SJCRH30 (cell line): ENCODE measurements at regions not wholly inside any gene's neighbourhood (a gene's known extent, or its start where the extent isn't known, plus 50 kb on each side); places are given as distances from the start of the nearest gene placed in this dataset.

Experiments used
- DNase-seq, 2 experiments: peaks; one replicate each; pipeline ENCODE4 v3.0.0-alpha.2; 2015 to 2020
- H3K27ac ChIP-seq: fragments of 250-450 bp; sonication (Bioruptor Pico); 2 replicates; pipeline ENCODE4 v1.5.1; 2020; ENCODE audit warnings: mild to moderate bottlenecking, moderate library complexity
- H3K27me3 ChIP-seq: fragments of 250-450 bp; sonication (Bioruptor Pico); 2 replicates; pipeline ENCODE4 v1.5.1; 2020; ENCODE audit warnings: mild to moderate bottlenecking, moderate library complexity
- H3K36me3 ChIP-seq: fragments of 250-450 bp; sonication (Bioruptor Pico); 2 replicates; pipeline ENCODE4 v1.5.1; 2020; ENCODE audit warnings: mild to moderate bottlenecking, moderate library complexity
- H3K4me1 ChIP-seq: fragments of 250-450 bp; sonication (Bioruptor Pico); 2 replicates; pipeline ENCODE4 v1.5.1; 2020; ENCODE audit warnings: mild to moderate bottlenecking, moderate library complexity
- H3K4me3 ChIP-seq: fragments of 250-450 bp; sonication (Bioruptor Pico); 2 replicates; pipeline ENCODE4 v1.5.1; 2020; ENCODE audit warnings: mild to moderate bottlenecking, moderate library complexity
- H3K9me3 ChIP-seq: fragments of 250-450 bp; sonication (Bioruptor Pico); replicated peaks from 2 replicates; pipeline ENCODE4 v1.5.1; 2020; ENCODE audit warnings: mild to moderate bottlenecking, moderate library complexity

DNA sequence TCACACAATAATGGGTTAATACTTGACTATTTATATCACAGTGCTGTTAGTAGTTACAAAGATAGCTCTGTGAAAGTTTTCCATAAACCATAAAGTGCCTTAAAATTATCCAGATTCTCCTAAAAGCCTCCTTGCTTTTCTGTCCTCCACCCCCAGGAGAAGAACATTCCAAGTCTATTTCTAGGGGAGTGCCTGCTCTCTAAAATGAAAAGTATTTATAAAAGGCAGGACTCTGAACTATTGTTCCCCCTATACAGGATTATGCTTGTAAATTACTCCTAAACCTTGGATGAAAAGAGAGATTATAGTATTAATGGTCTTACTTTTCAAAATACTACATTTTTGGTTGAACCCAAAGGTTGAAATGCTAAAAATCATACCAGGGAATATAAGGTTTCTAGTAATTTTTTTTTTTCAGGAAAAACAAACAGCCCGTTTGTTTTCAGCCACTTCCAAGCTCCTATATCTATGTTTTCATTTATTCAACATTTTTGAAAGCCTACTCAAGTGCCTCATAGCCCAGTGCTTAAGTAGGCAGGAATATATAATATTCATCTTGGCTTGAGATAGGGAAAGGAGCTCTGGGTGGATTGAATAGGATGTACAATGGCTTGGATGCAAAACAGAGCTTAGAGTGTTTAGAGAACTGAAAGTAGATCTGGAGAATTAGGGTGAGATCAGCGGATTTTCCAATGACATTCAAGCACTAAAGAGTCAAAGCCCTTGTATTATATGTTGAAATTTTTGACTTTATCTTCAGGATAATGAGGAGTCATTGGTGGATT is 320.7 kb downstream of the GPR37 start:
- Histone ChIP-seq H3K27me3 (no peaks in the 10 kb centered on the region), H3K4me1 (peaks cover 7% of the 10 kb centered on the region), H3K4me3 (no peak overlapping the region), H3K36me3 (no peaks in the 10 kb centered on the region), H3K9me3 (no peaks in the 10 kb centered on the region), H3K27ac (no peak overlapping the region)
- DNase-seq: no peak

- Histone ChIP-seq H3K4me3 (no peak overlapping the region), H3K27ac (no peak overlapping the region), H3K4me1 (no peaks in the 10 kb centered on the region), H3K9me3 (no peaks in the 10 kb centered on the region), H3K36me3 (no peaks in the 10 kb centered on the region), H3K27me3 (no peaks in the 10 kb centered on the region)
- DNase-seq: no peak
These were observed 321.8 kb downstream of the GPR37 start for GRCh38 chr7:124443762-124444161.

DNA sequence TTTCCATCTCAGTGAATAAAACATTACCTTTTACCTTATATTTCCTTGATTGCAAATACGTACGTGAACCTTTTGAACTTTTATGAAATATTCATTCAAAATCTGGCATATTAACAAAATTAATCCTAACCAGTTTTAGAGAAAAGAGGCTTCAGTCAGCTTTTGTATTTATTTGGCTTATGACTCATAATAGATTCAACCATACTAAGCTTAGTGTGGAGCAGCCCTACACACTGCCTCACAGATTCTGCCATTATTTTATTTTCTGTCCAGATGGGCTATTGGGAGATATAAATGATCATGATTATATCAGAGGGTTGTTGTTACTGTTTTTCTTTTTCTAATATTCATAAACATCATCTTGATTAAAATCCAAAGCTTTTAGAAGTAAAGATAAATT is 325.5 kb downstream of the GPR37 start:
- Histone ChIP-seq H3K27ac (no peak overlapping the region), H3K4me3 (no peak overlapping the region), H3K27me3 (no peaks in the 10 kb centered on the region), H3K9me3 (no peaks in the 10 kb centered on the region), H3K4me1 (no peaks in the 10 kb centered on the region), H3K36me3 (no peaks in the 10 kb centered on the region)
- no peak for DNase-seq

GRCh38 chr7:124432009-124432578 is 333.5 kb downstream of the GPR37 start:
- no peak overlapping the region for H3K4me3 ChIP-seq
- H3K27ac ChIP-seq: no peak overlapping the region
- no peak for DNase-seq

GRCh38 chr7:124429923-124430322 is 335.7 kb downstream of the GPR37 start:
- Histone ChIP-seq H3K27me3 (no peaks in the 10 kb centered on the region), H3K36me3 (no peaks in the 10 kb centered on the region), H3K4me3 (no peak overlapping the region), H3K4me1 (no peaks in the 10 kb centered on the region), H3K27ac (no peak overlapping the region), H3K9me3 (no peaks in the 10 kb centered on the region)
- no peak for DNase-seq

More at GRCh38 chr7:124432009-124432578, 333.5 kb downstream of the GPR37 start:
- Histone ChIP-seq H3K36me3 (no peaks in the 10 kb centered on the region), H3K4me1 (no peaks in the 10 kb centered on the region), H3K9me3 (no peaks in the 10 kb centered on the region), H3K27me3 (no peaks in the 10 kb centered on the region)

- H3K4me1 ChIP-seq: no peaks in the 10 kb centered on the region
These were observed 336.8 kb downstream of the GPR37 start for GRCh38 chr7:124428781-124429180.

DNA sequence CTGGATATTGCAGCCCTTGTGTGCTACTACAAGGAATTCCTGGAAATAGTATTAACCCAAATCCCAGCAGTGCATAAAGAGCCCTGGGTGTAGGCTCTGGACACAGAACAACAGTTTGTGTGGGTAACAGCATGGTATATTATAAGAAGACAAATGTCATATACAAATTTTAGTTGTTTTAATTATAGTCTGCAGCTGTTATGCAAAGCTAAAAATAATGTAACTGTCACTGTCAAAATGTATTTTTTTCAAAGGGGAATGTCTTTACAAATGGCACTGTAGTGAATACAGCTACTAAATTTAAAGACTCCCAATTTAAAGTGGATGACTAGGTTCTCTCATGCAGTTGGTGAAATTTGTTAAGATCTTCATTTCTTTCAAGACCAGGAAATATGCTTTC is 339.0 kb downstream of the GPR37 start:
- H3K36me3 ChIP-seq: no peaks in the 10 kb centered on the region
- H3K27me3 ChIP-seq: no peaks in the 10 kb centered on the region
- no peak overlapping the region for H3K4me3 ChIP-seq
- no peaks in the 10 kb centered on the region for H3K9me3 ChIP-seq
- H3K27ac ChIP-seq: no peak overlapping the region
- no peaks in the 10 kb centered on the region for H3K4me1 ChIP-seq
- no peak for DNase-seq

More at GRCh38 chr7:124428781-124429180, 336.8 kb downstream of the GPR37 start:
- H3K27ac ChIP-seq: no peak overlapping the region
- H3K9me3 ChIP-seq: no peaks in the 10 kb centered on the region
- no peaks in the 10 kb centered on the region for H3K36me3 ChIP-seq
- DNase-seq: no peak
- H3K27me3 ChIP-seq: no peaks in the 10 kb centered on the region
- no peak overlapping the region for H3K4me3 ChIP-seq

GRCh38 chr7:124423863-124424262 is 341.7 kb downstream of the GPR37 start:
- no peak overlapping the region for H3K4me3 ChIP-seq
- H3K27ac ChIP-seq: no peak overlapping the region
- H3K9me3 ChIP-seq: no peaks in the 10 kb centered on the region
- no peak for DNase-seq
- H3K36me3 ChIP-seq: no peaks in the 10 kb centered on the region
- H3K27me3 ChIP-seq: no peaks in the 10 kb centered on the region
- H3K4me1 ChIP-seq: no peaks in the 10 kb centered on the region

DNA sequence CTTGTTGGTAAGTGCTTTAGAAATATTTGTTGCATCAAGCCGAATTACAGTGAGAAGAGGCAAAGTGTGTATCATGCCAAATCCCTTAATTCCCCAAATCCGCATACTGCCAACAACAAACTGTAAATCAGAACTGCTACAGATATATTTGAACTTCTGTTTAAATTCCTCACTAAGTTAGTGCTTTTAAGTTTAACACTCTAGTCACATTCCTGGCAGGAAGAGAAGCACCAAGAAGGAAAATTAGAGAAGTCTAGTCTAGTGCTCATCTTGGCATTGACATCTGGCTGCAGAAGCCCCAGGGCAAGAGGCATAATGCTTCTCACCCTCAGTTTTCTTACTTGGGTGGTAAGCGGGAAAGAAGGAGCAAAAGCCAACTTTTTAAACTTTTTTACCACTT is 343.5 kb downstream of the GPR37 start:
- Histone ChIP-seq H3K36me3 (no peaks in the 10 kb centered on the region), H3K4me1 (no peaks in the 10 kb centered on the region), H3K9me3 (no peaks in the 10 kb centered on the region), H3K4me3 (no peak overlapping the region), H3K27ac (no peak overlapping the region), H3K27me3 (no peaks in the 10 kb centered on the region)
- DNase-seq: no peak

DNA sequence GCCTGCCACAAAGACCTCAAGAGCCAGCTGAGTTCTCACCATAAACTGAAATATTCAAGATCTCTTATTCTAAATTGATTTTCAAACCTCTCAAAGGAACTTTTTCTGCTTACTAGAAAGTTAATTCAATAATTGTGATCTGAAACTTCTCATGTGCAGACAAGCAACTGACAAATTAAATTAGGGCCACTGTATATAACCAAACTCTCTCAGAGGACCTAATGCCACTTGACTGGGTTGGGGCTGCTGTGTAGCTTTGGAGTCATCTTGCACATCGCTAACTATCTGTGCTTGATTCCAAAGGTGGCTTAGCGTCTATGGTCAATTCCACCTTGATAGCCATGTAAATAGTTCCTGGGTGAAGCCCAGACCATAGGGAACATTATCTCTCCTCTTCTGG is 345.2 kb downstream of the GPR37 start:
- Histone ChIP-seq H3K36me3 (no peaks in the 10 kb centered on the region), H3K9me3 (no peaks in the 10 kb centered on the region), H3K27ac (no peak overlapping the region), H3K4me3 (no peak overlapping the region), H3K27me3 (no peaks in the 10 kb centered on the region), H3K4me1 (no peaks in the 10 kb centered on the region)
- no peak for DNase-seq

DNA sequence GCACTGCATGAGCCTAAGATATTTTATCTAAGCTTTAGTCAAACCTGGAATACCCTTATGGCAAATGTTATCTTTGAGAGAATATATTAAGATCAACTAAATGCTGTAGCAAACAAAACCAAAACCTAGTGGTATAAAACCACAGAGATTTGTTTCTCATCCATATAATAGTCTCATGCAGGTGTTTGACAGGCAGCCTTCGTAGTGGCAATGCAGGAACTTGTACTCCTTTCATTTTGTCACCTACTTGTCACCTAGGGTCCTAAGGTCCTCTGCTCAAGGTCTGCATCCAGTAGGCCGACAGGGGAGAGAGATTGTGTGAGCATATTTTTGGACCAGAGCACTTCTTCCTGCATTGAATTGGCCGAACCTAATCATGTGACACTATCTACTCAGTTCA is 352.6 kb downstream of the GPR37 start:
- Histone ChIP-seq H3K4me1 (no peaks in the 10 kb centered on the region), H3K4me3 (no peak overlapping the region), H3K27me3 (no peaks in the 10 kb centered on the region), H3K27ac (no peak overlapping the region), H3K9me3 (no peaks in the 10 kb centered on the region), H3K36me3 (no peaks in the 10 kb centered on the region)
- no peak for DNase-seq

- no peaks in the 10 kb centered on the region for H3K4me1 ChIP-seq
- no peaks in the 10 kb centered on the region for H3K36me3 ChIP-seq
- DNase-seq: no peak
- H3K27me3 ChIP-seq: no peaks in the 10 kb centered on the region
- H3K4me3 ChIP-seq: no peak overlapping the region
- no peaks in the 10 kb centered on the region for H3K9me3 ChIP-seq
- no peak overlapping the region for H3K27ac ChIP-seq
These were observed 353.1 kb downstream of the GPR37 start for GRCh38 chr7:124412531-124412930.

GRCh38 chr7:124411796-124412195 is 353.8 kb downstream of the GPR37 start:
- no peaks in the 10 kb centered on the region for H3K9me3 ChIP-seq
- no peaks in the 10 kb centered on the region for H3K27me3 ChIP-seq
- no peaks in the 10 kb centered on the region for H3K4me1 ChIP-seq
- no peaks in the 10 kb centered on the region for H3K36me3 ChIP-seq
- H3K27ac ChIP-seq: no peak overlapping the region
- DNase-seq: no peak
- no peak overlapping the region for H3K4me3 ChIP-seq

DNA sequence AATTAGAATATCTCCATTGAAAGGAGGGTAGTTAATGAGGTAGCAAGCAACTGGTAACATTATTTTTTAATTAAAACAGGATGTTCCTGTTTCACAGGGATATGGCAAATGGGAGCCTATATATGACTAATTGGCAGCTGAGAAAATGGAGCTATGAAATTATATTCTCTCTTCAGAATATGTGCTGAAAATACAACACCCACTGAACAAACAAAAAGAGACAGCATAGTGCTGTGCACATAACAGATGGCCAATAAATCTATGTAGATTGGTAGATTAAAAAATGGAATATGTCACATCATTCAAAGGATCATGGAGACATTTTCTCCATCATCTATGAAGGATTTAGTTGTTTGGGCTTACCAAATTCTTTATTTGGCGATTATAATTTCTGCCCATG is 362.0 kb downstream of the GPR37 start:
- Histone ChIP-seq H3K9me3 (no peaks in the 10 kb centered on the region), H3K4me1 (no peaks in the 10 kb centered on the region), H3K27ac (no peak overlapping the region), H3K4me3 (no peak overlapping the region), H3K36me3 (no peaks in the 10 kb centered on the region), H3K27me3 (no peaks in the 10 kb centered on the region)
- DNase-seq: no peak

DNA sequence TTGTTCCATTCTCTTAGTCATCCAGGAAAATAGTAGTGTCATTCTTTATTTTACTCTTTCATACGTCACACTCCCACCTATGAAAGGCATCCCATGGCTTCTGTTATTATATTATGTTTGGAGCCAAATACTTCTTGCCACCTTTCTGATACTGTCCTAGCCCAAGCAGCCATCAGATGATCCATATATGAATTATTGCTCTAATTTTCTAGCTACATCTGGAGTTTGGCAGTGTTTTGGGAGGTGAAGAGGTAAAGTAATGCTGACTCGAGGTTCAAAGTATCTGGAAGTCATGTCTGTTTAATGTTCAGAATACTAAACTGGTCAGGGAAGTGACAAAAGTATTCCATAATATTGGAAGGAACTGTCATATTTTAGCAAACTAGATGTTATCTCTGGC is 362.5 kb downstream of the GPR37 start:
- Histone ChIP-seq H3K9me3 (no peaks in the 10 kb centered on the region), H3K36me3 (no peaks in the 10 kb centered on the region), H3K4me3 (no peak overlapping the region), H3K4me1 (no peaks in the 10 kb centered on the region), H3K27ac (no peak overlapping the region), H3K27me3 (no peaks in the 10 kb centered on the region)
- DNase-seq: no peak

GRCh38 chr7:124399941-124400340 is 365.7 kb downstream of the GPR37 start:
- no peaks in the 10 kb centered on the region for H3K36me3 ChIP-seq
- DNase-seq: no peak
- no peaks in the 10 kb centered on the region for H3K9me3 ChIP-seq
- no peak overlapping the region for H3K4me3 ChIP-seq
- H3K27me3 ChIP-seq: no peaks in the 10 kb centered on the region
- H3K4me1 ChIP-seq: no peaks in the 10 kb centered on the region
- no peak overlapping the region for H3K27ac ChIP-seq
